ENCODE measurements at regions not wholly inside any gene's neighbourhood (a gene's known extent, or its start where the extent isn't known, plus 50 kb on each side); places are given as distances from the start of the nearest gene placed in this dataset.

GRCh38 chr2:64367444-64368232 is 86.3 kb upstream of the LGALSL start:
- no peak overlapping the region for H3K4me3 ChIP-seq (ENCODE audit: low read depth, low read length)
- in situ Hi-C loops (cut with HindIII; ENCODE audit: low sequenced_read_pairs) = no loop called here
- no peak for DNase-seq (ENCODE audit: low read depth, low spot score)
- TF ChIP-seq CTCF (IDR thresholded peaks at IDR 0.05; ENCODE audit: low read depth, low read length) = no peak

- no peak overlapping the region for H3K4me3 ChIP-seq (ENCODE audit: low read depth, low read length)
- in situ Hi-C loops (cut with HindIII; ENCODE audit: low sequenced_read_pairs) = no loop called here
- no peak for TF ChIP-seq CTCF (IDR thresholded peaks at IDR 0.05; ENCODE audit: low read depth, low read length)
- no peak for DNase-seq (ENCODE audit: low read depth, low spot score)
Measured at GRCh38 chr2:64369706-64370105, 84.3 kb upstream of the LGALSL start.

- H3K4me3 ChIP-seq (ENCODE audit: low read depth, low read length) = no peak overlapping the region
- in situ Hi-C loops (cut with HindIII; ENCODE audit: low sequenced_read_pairs) = no loop called here
- TF ChIP-seq CTCF (IDR thresholded peaks at IDR 0.05; ENCODE audit: low read depth, low read length) = no peak
- DNase-seq (ENCODE audit: low read depth, low spot score) = no peak
Measured at GRCh38 chr2:64371727-64372126, 82.2 kb upstream of the LGALSL start.

DNA sequence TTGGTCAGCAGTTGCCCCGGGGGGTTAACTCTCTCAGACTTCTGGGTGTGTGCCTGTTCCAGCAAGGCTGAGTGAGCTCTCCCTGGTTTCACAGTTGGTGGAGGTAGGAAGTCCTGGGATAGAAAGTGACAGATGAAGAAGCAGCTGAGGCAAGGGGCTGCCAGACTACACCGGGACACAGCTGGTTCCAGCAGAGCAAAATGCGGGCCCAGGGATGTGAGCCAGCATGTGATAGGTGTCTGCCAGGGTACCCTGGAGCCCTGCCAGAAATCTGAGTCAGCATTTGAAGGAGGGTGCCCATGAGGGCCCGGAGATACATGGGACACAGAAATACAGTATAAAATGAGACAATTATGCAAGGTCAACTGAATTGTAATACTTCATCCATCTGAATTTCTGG is 79.3 kb upstream of the LGALSL start:
- no peak for TF ChIP-seq CTCF (IDR thresholded peaks at IDR 0.05; ENCODE audit: low read depth, low read length)
- no peak for DNase-seq (ENCODE audit: low read depth, low spot score)
- in situ Hi-C loops (cut with HindIII; ENCODE audit: low sequenced_read_pairs) = no loop called here
- no peak overlapping the region for H3K4me3 ChIP-seq (ENCODE audit: low read depth, low read length)

DNA sequence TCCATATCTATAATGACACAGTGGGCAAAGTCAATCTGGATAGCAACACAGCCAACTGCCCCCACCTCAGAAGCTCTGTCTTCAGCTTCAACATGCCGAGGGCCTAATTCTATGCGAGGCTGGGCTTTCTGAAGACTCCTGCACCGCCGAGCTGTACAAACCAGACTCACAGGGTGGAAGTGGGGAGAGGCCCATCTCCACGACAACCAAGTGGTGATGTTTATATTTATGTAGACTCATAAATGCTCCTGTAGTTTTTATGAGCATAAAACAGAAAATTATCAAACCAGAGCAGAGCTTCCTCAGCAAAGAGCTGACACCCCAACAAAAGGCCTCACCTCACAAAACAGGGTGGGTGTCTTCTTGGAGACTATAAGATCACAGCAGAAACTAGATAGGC is 77.0 kb upstream of the LGALSL start:
- in situ Hi-C loops (cut with HindIII; ENCODE audit: low sequenced_read_pairs) = no loop called here
- no peak for TF ChIP-seq CTCF (IDR thresholded peaks at IDR 0.05; ENCODE audit: low read depth, low read length)
- no peak for DNase-seq (ENCODE audit: low read depth, low spot score)
- no peak overlapping the region for H3K4me3 ChIP-seq (ENCODE audit: low read depth, low read length)

- no peak overlapping the region for H3K4me3 ChIP-seq (ENCODE audit: low read depth, low read length)
- TF ChIP-seq CTCF (IDR thresholded peaks at IDR 0.05; ENCODE audit: low read depth, low read length) = no peak
- in situ Hi-C loops (cut with HindIII; ENCODE audit: low sequenced_read_pairs) = no loop called here
- no peak for DNase-seq (ENCODE audit: low read depth, low spot score)
Measured at GRCh38 chr2:64379186-64379585, 74.8 kb upstream of the LGALSL start.
